ACC112 (cell line): ENCODE measurements at regions not wholly inside any gene's neighbourhood (a gene's known extent, or its start where the extent isn't known, plus 50 kb on each side); places are given as distances from the start of the nearest gene placed in this dataset.

Source experiments
- H2AFZ ChIP-seq: fragments of 200-600 bp; sonication (generic); one replicate; pipeline ENCODE4 v1.6.0; 2017; ENCODE audit warnings: antibody characterized with exemption, low read length; ENCODE audit not compliant: unreplicated experiment
- H3K27ac ChIP-seq: fragments of 200-600 bp; sonication (generic); 2 replicates; pipeline ENCODE4 v1.5.1; 2014; ENCODE audit warnings: low read depth, mild to moderate bottlenecking, antibody characterized with exemption, low read length, moderate library complexity
- H3K27me3 ChIP-seq: fragments of 200-600 bp; sonication (generic); 2 replicates; pipeline ENCODE4 v1.6.1; 2014; ENCODE audit warnings: mild to moderate bottlenecking, antibody characterized with exemption, low read length, moderate library complexity, mixed read lengths; ENCODE audit not compliant: insufficient read depth
- H3K36me3 ChIP-seq: fragments of 200-600 bp; sonication (generic); 2 replicates; pipeline ENCODE4 v1.6.1; 2016; ENCODE audit warnings: mild to moderate bottlenecking, antibody characterized with exemption, low read length, moderate library complexity, mixed read lengths; ENCODE audit not compliant: insufficient read depth
- H3K4me1 ChIP-seq: fragments of 200-600 bp; sonication (generic); one replicate; pipeline ENCODE4 v1.6.1; 2016; ENCODE audit warnings: low read length, mixed read lengths; ENCODE audit not compliant: insufficient read depth, unreplicated experiment, control insufficient read depth
- H3K4me3 ChIP-seq: fragments of 200-600 bp; sonication (generic); 2 replicates; pipeline ENCODE4 v1.5.1; 2014; ENCODE audit warnings: mild to moderate bottlenecking, low read depth, low read length
- H3K79me2 ChIP-seq: fragments of 200-600 bp; sonication (generic); one replicate; pipeline ENCODE4 v1.6.0; 2016; ENCODE audit warnings: low read length; ENCODE audit not compliant: control insufficient read depth, unreplicated experiment, insufficient read depth

GRCh38 chr2:12330916-12331315 lies 385.8 kb upstream of the TRIB2 start:
- Histone ChIP-seq H3K27me3 (no peaks in the 10 kb centered on the region), H3K36me3 (no peaks in the 10 kb centered on the region), H2AFZ (no peak overlapping the region), H3K4me1 (peaks cover 7% of the 10 kb centered on the region), H3K79me2 (no peaks in the 10 kb centered on the region), H3K4me3 (no peak overlapping the region), H3K27ac (no peak overlapping the region)

DNA sequence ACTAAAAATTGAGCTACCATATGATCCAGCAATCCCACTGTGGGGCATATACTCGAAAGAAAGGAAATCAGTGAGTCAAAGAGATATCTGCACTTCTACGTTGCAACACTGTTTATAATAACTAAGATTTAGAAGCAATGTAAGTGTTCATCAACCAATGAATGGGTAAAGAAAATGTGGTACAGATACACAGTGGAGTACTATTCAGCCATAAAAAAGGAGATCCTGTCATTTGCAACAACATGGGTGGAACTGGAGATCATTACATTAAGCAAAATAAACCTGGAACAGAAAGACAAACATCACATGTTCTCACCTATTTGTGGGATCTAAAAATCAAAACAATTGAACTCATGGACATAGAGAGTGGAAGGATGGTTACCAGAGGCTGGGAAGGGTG lies 385.0 kb upstream of the TRIB2 start:
- no peaks in the 10 kb centered on the region for H3K27me3 ChIP-seq
- no peaks in the 10 kb centered on the region for H3K79me2 ChIP-seq
- no peaks in the 10 kb centered on the region for H3K36me3 ChIP-seq
- no peak overlapping the region for H3K27ac ChIP-seq
- H3K4me1 ChIP-seq = peaks cover 3% of the 10 kb centered on the region
- H2AFZ ChIP-seq = no peak overlapping the region
- H3K4me3 ChIP-seq = no peak overlapping the region

- H3K4me3 ChIP-seq = no peak overlapping the region
- H3K79me2 ChIP-seq = no peaks in the 10 kb centered on the region
- H3K27ac ChIP-seq = no peak overlapping the region
- no peak overlapping the region for H2AFZ ChIP-seq
- H3K4me1 ChIP-seq = peaks cover 3% of the 10 kb centered on the region
- no peaks in the 10 kb centered on the region for H3K36me3 ChIP-seq
- H3K27me3 ChIP-seq = no peaks in the 10 kb centered on the region
Measured at GRCh38 chr2:12333293-12333692, 383.4 kb upstream of the TRIB2 start.

DNA sequence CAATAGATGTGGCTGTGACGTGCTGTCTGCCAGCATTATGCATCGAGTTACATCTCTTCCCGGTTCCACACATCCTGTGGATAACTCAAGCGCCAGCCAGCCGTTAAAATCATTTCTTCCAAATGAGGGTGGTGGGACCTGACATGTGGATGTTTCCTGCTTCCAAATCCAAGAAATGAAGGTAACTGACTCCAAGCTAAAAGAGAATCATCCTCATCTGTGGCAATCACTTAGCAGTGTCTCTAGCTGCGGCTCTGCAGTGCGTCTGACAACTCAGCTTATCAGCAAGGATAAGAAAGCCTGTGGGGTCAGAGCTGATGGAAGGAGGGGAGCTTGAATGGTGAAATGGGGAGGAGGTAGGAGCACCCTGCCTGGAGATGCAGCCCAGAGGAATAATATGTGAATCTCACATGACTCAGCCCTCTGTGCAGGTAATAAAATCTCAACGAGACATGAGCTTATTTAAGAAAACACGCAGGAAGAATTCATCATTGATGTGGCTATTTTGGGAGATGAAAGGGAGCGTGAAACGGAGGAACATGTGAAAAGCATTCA lies 382.2 kb upstream of the TRIB2 start:
- Histone ChIP-seq H2AFZ (no peak overlapping the region), H3K27ac (no peak overlapping the region), H3K79me2 (no peaks in the 10 kb centered on the region), H3K4me1 (peaks cover 3% of the 10 kb centered on the region), H3K36me3 (no peaks in the 10 kb centered on the region), H3K27me3 (no peaks in the 10 kb centered on the region), H3K4me3 (no peak overlapping the region)

GRCh38 chr2:12335131-12335530 lies 381.6 kb upstream of the TRIB2 start:
- H3K79me2 ChIP-seq = no peaks in the 10 kb centered on the region
- no peak overlapping the region for H2AFZ ChIP-seq
- H3K27ac ChIP-seq = no peak overlapping the region
- no peaks in the 10 kb centered on the region for H3K27me3 ChIP-seq
- peaks cover 3% of the 10 kb centered on the region for H3K4me1 ChIP-seq
- no peak overlapping the region for H3K4me3 ChIP-seq
- no peaks in the 10 kb centered on the region for H3K36me3 ChIP-seq

- Histone ChIP-seq H3K4me3 (no peak overlapping the region), H3K27me3 (no peaks in the 10 kb centered on the region), H3K36me3 (no peaks in the 10 kb centered on the region), H3K27ac (no peak overlapping the region), H3K4me1 (no peaks in the 10 kb centered on the region), H2AFZ (no peak overlapping the region), H3K79me2 (no peaks in the 10 kb centered on the region)
Measured at GRCh38 chr2:12335995-12336394, 380.7 kb upstream of the TRIB2 start.

DNA sequence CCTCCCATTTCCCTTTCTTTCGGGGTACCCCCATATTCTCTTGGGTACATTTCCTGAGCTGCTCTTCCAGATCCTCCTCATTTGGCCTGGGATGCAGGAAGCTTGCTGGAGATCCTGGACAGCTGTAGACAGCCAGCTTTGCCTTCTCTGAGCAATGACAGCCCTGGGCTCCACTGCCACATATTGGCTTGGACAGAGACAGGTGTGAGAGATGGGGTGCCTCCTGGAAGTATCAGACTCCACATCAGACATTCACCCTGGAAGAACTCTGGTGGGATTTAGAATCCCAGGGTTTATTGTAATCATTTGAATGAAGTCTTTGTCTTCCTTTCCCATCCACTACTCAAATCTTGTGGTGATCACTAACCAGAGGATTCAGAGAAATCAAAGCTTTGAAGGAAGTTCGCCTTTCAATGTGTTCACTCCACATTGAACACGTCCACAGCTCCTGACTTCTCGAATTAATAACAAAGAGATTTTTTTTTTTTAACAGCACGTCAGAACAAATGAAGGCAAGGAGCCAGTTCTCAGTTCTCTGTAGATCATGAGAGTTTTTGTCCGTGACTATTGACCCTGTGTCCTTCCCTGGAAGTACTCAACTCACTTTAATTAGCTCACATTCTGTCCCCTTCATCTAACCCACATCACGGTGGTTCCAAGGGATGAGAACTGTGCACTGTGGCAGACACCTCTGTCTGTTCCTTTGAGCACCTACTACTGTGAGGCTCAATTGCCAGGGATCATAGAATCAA lies 377.6 kb upstream of the TRIB2 start:
- Histone ChIP-seq H3K4me1 (no peaks in the 10 kb centered on the region), H3K36me3 (no peaks in the 10 kb centered on the region), H3K79me2 (no peaks in the 10 kb centered on the region), H3K27me3 (no peaks in the 10 kb centered on the region), H2AFZ (no peak overlapping the region), H3K4me3 (no peak overlapping the region), H3K27ac (no peak overlapping the region)

DNA sequence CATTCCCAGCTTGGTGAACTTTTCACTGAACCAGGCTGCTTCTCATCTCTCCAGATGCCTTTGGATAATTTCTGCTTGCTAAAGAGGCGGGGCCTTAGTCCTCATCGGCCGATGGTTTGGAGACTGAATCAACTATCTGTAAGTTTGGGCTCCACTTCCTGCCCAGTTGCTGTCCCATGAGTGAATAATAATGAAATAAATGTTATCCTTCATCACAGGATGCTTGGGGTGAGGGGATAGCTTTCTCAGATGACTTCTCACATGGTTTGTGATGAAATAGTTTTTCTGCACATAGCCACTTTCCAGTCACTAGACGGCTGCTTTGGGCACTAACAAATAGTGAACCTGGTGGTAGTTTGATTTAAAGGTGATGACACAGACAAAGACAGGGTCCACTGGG lies 376.6 kb upstream of the TRIB2 start:
- Histone ChIP-seq H3K4me1 (no peaks in the 10 kb centered on the region), H3K27me3 (no peaks in the 10 kb centered on the region), H3K79me2 (no peaks in the 10 kb centered on the region), H3K27ac (no peak overlapping the region), H2AFZ (no peak overlapping the region), H3K36me3 (no peaks in the 10 kb centered on the region), H3K4me3 (no peak overlapping the region)

- no peaks in the 10 kb centered on the region for H3K4me1 ChIP-seq
- no peak overlapping the region for H2AFZ ChIP-seq
- no peaks in the 10 kb centered on the region for H3K36me3 ChIP-seq
- no peaks in the 10 kb centered on the region for H3K27me3 ChIP-seq
- H3K79me2 ChIP-seq = no peaks in the 10 kb centered on the region
- no peak overlapping the region for H3K4me3 ChIP-seq
- no peak overlapping the region for H3K27ac ChIP-seq
Measured at GRCh38 chr2:12341215-12341614, 375.5 kb upstream of the TRIB2 start.

- Histone ChIP-seq H2AFZ (no peak overlapping the region), H3K4me1 (no peaks in the 10 kb centered on the region), H3K27me3 (no peaks in the 10 kb centered on the region), H3K4me3 (no peak overlapping the region), H3K27ac (no peak overlapping the region), H3K36me3 (no peaks in the 10 kb centered on the region), H3K79me2 (no peaks in the 10 kb centered on the region)
Measured at GRCh38 chr2:12341920-12342319, 374.8 kb upstream of the TRIB2 start.

GRCh38 chr2:12343141-12343540 lies 373.6 kb upstream of the TRIB2 start:
- no peak overlapping the region for H3K4me3 ChIP-seq
- no peaks in the 10 kb centered on the region for H3K36me3 ChIP-seq
- H2AFZ ChIP-seq = no peak overlapping the region
- H3K4me1 ChIP-seq = no peaks in the 10 kb centered on the region
- no peaks in the 10 kb centered on the region for H3K79me2 ChIP-seq
- H3K27me3 ChIP-seq = no peaks in the 10 kb centered on the region
- H3K27ac ChIP-seq = no peak overlapping the region
